Right ventricle myocardium superior (tissue), 1 donor: ENCODE measurements at regions not wholly inside any gene's neighbourhood (a gene's known extent, or its start where the extent isn't known, plus 50 kb on each side); places are given as distances from the start of the nearest gene placed in this dataset.

Experiments
- ATAC-seq: fragments of 200-7000 bp; cut with Tn5 transposase; one replicate; pipeline ENCODE4 v1.9.1; 2020; ENCODE audit warnings: mild to moderate bottlenecking; ENCODE audit not compliant: poor library complexity
- DNase-seq: peaks from one replicate; pipeline ENCODE4 v3.0.0-alpha.2; 2020
- intact Hi-C: fragments of 100-400 bp; cut with DNase I; formaldehyde crosslinking; loops from one replicate; pipeline ENCODE4 v1.11.2; 2022
- donor health status: DM: no; HTN: yes; CAD: no; lungs with severe emphysema.

GRCh38 chr13:80022146-80022545 lies 318.8 kb downstream of the SPRY2 start:
- intact Hi-C loops = no loop called here
- DNase-seq (no peak), ATAC-seq (no peak)

GRCh38 chr13:80012251-80012650 lies 328.7 kb downstream of the SPRY2 start:
- DNase-seq (no peak), ATAC-seq (peak; percentile 29)
- intact Hi-C loops = no loop called here

GRCh38 chr13:80011448-80012212 lies 329.3 kb downstream of the SPRY2 start:
- ATAC-seq (peak; percentile 87), DNase-seq (no peak)
- intact Hi-C loops = no loop called here

- intact Hi-C loops = no loop called here
- DNase-seq = no peak
- ATAC-seq = no peak
These were observed 330.1 kb downstream of the SPRY2 start for GRCh38 chr13:80010846-80011245.

GRCh38 chr13:80010286-80010831 lies 330.6 kb downstream of the SPRY2 start:
- ATAC-seq = peak; percentile 43
- intact Hi-C loops = no loop called here
- DNase-seq = no peak

- DNase-seq = no peak
- intact Hi-C loops = no loop called here
These were observed 331.2 kb downstream of the SPRY2 start for GRCh38 chr13:80009760-80010159.

GRCh38 chr13:80006940-80007339 lies 334.0 kb downstream of the SPRY2 start:
- DNase-seq (no peak), ATAC-seq (no peak)
- intact Hi-C loops = no loop called here

More at GRCh38 chr13:80009760-80010159, 331.2 kb downstream of the SPRY2 start:
- no peak for ATAC-seq

GRCh38 chr13:80001510-80001842 lies 339.4 kb downstream of the SPRY2 start:
- ATAC-seq (no peak), DNase-seq (no peak)
- intact Hi-C loops = no loop called here

- DNase-seq (no peak), ATAC-seq (no peak)
- intact Hi-C loops = no loop called here
These were observed 340.0 kb downstream of the SPRY2 start for GRCh38 chr13:80000684-80001509.

- ATAC-seq = no peak
- no peak for DNase-seq
- intact Hi-C loops = no loop called here
These were observed 341.3 kb downstream of the SPRY2 start for GRCh38 chr13:79999601-80000000.

- ATAC-seq (no peak), DNase-seq (no peak)
- intact Hi-C loops = no loop called here
These were observed 342.5 kb downstream of the SPRY2 start for GRCh38 chr13:79998381-79998880.

GRCh38 chr13:79997244-79997643 lies 343.7 kb downstream of the SPRY2 start:
- ATAC-seq (no peak), DNase-seq (no peak)
- intact Hi-C loops = no loop called here

- no peak for ATAC-seq
- DNase-seq = no peak
- intact Hi-C loops = no loop called here
These were observed 345.6 kb downstream of the SPRY2 start for GRCh38 chr13:79995334-79995733.

- no peak for DNase-seq
- intact Hi-C loops = no loop called here
- ATAC-seq = no peak
These were observed 348.8 kb downstream of the SPRY2 start for GRCh38 chr13:79992111-79992510.

GRCh38 chr13:79990048-79990447 lies 350.9 kb downstream of the SPRY2 start:
- no peak for ATAC-seq
- intact Hi-C loops = no loop called here

GRCh38 chr13:79989217-79989661 lies 351.7 kb downstream of the SPRY2 start:
- intact Hi-C loops = no loop called here
- DNase-seq (no peak), ATAC-seq (no peak)

More at GRCh38 chr13:79990048-79990447, 350.9 kb downstream of the SPRY2 start:
- no peak for DNase-seq

GRCh38 chr13:79988573-79988972 lies 352.4 kb downstream of the SPRY2 start:
- ATAC-seq (no peak), DNase-seq (no peak)
- intact Hi-C loops = no loop called here

GRCh38 chr13:79987761-79988160 lies 353.2 kb downstream of the SPRY2 start:
- no peak for ATAC-seq
- intact Hi-C loops = no loop called here

GRCh38 chr13:79987323-79987722 lies 353.6 kb downstream of the SPRY2 start:
- DNase-seq (no peak), ATAC-seq (no peak)
- intact Hi-C loops = no loop called here

More at GRCh38 chr13:79987761-79988160, 353.2 kb downstream of the SPRY2 start:
- DNase-seq = no peak

GRCh38 chr13:79986890-79987289 lies 354.0 kb downstream of the SPRY2 start:
- intact Hi-C loops = no loop called here
- DNase-seq (no peak), ATAC-seq (no peak)
